ENCODE measurements at regions not wholly inside any gene's neighbourhood (a gene's known extent, or its start where the extent isn't known, plus 50 kb on each side); places are given as distances from the start of the nearest gene placed in this dataset.
"Not testable (repeated sequence)": the region's sequence is repeated elsewhere in the genome, so short reads cannot be mapped to it uniquely, and the experiment has no call there.

GRCh38 chr5:57878301-57878722 lies 395.7 kb upstream of the ACTBL2 start:
- no peaks in the 10 kb centered on the region for H4K20me1 ChIP-seq (ENCODE audit: control insufficient read depth, insufficient read depth, low read length, poor library complexity, severe bottlenecking)
- no peak overlapping the region for H3K27ac ChIP-seq (ENCODE audit: low read length in 2 of 2)
- ChIA-PET POLR2A (no interaction called here), CTCF (no interaction called here)
- H3K79me2 ChIP-seq (ENCODE audit: control insufficient read depth, insufficient read depth, low read length): no peaks in the 10 kb centered on the region
- ATAC-seq (ENCODE audit: low read depth): no peak
- Mint-ChIP-seq H3K9me3 (ENCODE audit: insufficient read depth) (no peaks in the 10 kb centered on the region), H3K27me3 (peaks cover 3% of the 10 kb centered on the region), H3K27ac (no peak overlapping the region), H3K4me3 (no peak overlapping the region), H3K4me1 (no peaks in the 10 kb centered on the region)
- no peak overlapping the region for H3K9ac ChIP-seq (ENCODE audit: low read length)
- H3K36me3 ChIP-seq (replicated peaks in 1 of 2; ENCODE audit: control extremely low read depth in 1 of 2, control insufficient read depth in 1 of 2, extremely low read depth in 1 of 2, insufficient read depth in 2 of 2, low read length in 1 of 2): no peaks in the 10 kb centered on the region
- intact Hi-C loops (cut with micrococcal nuclease): no loop called here
- TF ChIP-seq EZH2 (IDR thresholded peaks at IDR 0.05; ENCODE audit: borderline replicate concordance, insufficient read depth, low read depth, low read length, poor library complexity, severe bottlenecking) (no peak), CTCF (IDR thresholded peaks at IDR 0.05) (no peak)
- H3K4me2 ChIP-seq (replicated peaks; ENCODE audit: low read depth, low read length, poor library complexity, severe bottlenecking): no peak overlapping the region
- WGBS (ENCODE audit: insufficient coverage): no CpG with 5 or more reads among the region's 4 CpGs
- no peak overlapping the region for H2AFZ ChIP-seq (ENCODE audit: insufficient read depth, low read depth, low read length, poor library complexity, severe bottlenecking)
- DNase-seq: no peak
- no peaks in the 10 kb centered on the region for H3K27me3 ChIP-seq (replicated peaks in 1 of 4; ENCODE audit: control extremely low read depth in 1 of 4, control insufficient read depth in 3 of 4, insufficient read depth in 4 of 4, low read length in 3 of 4)
- H3K4me3 ChIP-seq (ENCODE audit: control extremely low read depth in 1 of 5, extremely low read depth in 1 of 5, insufficient read depth in 1 of 5, low read depth in 2 of 5, low read length in 4 of 5): no peak overlapping the region
- H3K4me1 ChIP-seq (ENCODE audit: control insufficient read depth in 2 of 2, insufficient read depth in 2 of 2, low read length in 2 of 2): no peaks in the 10 kb centered on the region
- no peaks in the 10 kb centered on the region for H3K9me3 ChIP-seq (ENCODE audit: control extremely low read depth in 1 of 3, control insufficient read depth in 2 of 3, insufficient read depth in 1 of 3, low read length in 2 of 3)

- CTCF ChIA-PET: no interaction called here
- Histone ChIP-seq H3K36me3 (replicated peaks in 1 of 2; ENCODE audit: control extremely low read depth in 1 of 2, control insufficient read depth in 1 of 2, extremely low read depth in 1 of 2, insufficient read depth in 2 of 2, low read length in 1 of 2) (no peaks in the 10 kb centered on the region), H3K4me1 (ENCODE audit: control insufficient read depth in 2 of 2, insufficient read depth in 2 of 2, low read length in 2 of 2) (no peaks in the 10 kb centered on the region), H3K4me2 (replicated peaks; ENCODE audit: low read depth, low read length, poor library complexity, severe bottlenecking) (no peak overlapping the region), H3K9ac (ENCODE audit: low read length) (no peak overlapping the region), H3K27ac (ENCODE audit: low read length in 2 of 2) (no peak overlapping the region), H3K9me3 (ENCODE audit: control extremely low read depth in 1 of 3, control insufficient read depth in 2 of 3, insufficient read depth in 1 of 3, low read length in 2 of 3) (no peaks in the 10 kb centered on the region), H3K4me3 (ENCODE audit: control extremely low read depth in 1 of 5, extremely low read depth in 1 of 5, insufficient read depth in 1 of 5, low read depth in 2 of 5, low read length in 4 of 5) (no peak overlapping the region), H3K27me3 (replicated peaks in 1 of 4; ENCODE audit: control extremely low read depth in 1 of 4, control insufficient read depth in 3 of 4, insufficient read depth in 4 of 4, low read length in 3 of 4) (no peaks in the 10 kb centered on the region), H2AFZ (ENCODE audit: insufficient read depth, low read depth, low read length, poor library complexity, severe bottlenecking) (no peak overlapping the region), H4K20me1 (ENCODE audit: control insufficient read depth, insufficient read depth, low read length, poor library complexity, severe bottlenecking) (no peaks in the 10 kb centered on the region), H3K79me2 (ENCODE audit: control insufficient read depth, insufficient read depth, low read length) (no peaks in the 10 kb centered on the region)
- ATAC-seq (ENCODE audit: low read depth) (no peak), DNase-seq (no peak)
- Mint-ChIP-seq H3K4me3 (no peak overlapping the region), H3K9me3 (ENCODE audit: insufficient read depth) (no peaks in the 10 kb centered on the region), H3K27me3 (no peaks in the 10 kb centered on the region), H3K27ac (no peak overlapping the region), H3K4me1 (no peaks in the 10 kb centered on the region)
- POLR2A ChIA-PET: no interaction called here
- 50% methylated on average over 1 of the region's 1 CpG for WGBS (ENCODE audit: insufficient coverage)
- intact Hi-C loops (cut with micrococcal nuclease): no loop called here
- TF ChIP-seq CTCF (IDR thresholded peaks at IDR 0.05): no peak
- TF ChIP-seq EZH2 (IDR thresholded peaks at IDR 0.05; ENCODE audit: borderline replicate concordance, insufficient read depth, low read depth, low read length, poor library complexity, severe bottlenecking): no peak
Observed at GRCh38 chr5:57871496-57871895, 388.9 kb upstream of the ACTBL2 start.

GRCh38 chr5:57870267-57870666 lies 387.7 kb upstream of the ACTBL2 start:
- H3K36me3 ChIP-seq (replicated peaks in 1 of 2; ENCODE audit: control extremely low read depth in 1 of 2, control insufficient read depth in 1 of 2, extremely low read depth in 1 of 2, insufficient read depth in 2 of 2, low read length in 1 of 2); DNase-seq; H3K27me3 Mint-ChIP-seq; H3K4me2 ChIP-seq (replicated peaks; ENCODE audit: low read depth, low read length, poor library complexity, severe bottlenecking); H3K27ac ChIP-seq (ENCODE audit: low read length in 2 of 2); CTCF ChIA-PET; H3K9me3 ChIP-seq (ENCODE audit: control extremely low read depth in 1 of 3, control insufficient read depth in 2 of 3, insufficient read depth in 1 of 3, low read length in 2 of 3); H3K79me2 ChIP-seq (ENCODE audit: control insufficient read depth, insufficient read depth, low read length); H3K4me3 Mint-ChIP-seq; H3K9ac ChIP-seq (ENCODE audit: low read length); intact Hi-C loops (cut with micrococcal nuclease); POLR2A ChIA-PET; H3K4me1 Mint-ChIP-seq; ATAC-seq (ENCODE audit: low read depth); H4K20me1 ChIP-seq (ENCODE audit: control insufficient read depth, insufficient read depth, low read length, poor library complexity, severe bottlenecking); H3K27ac Mint-ChIP-seq; H3K9me3 Mint-ChIP-seq (ENCODE audit: insufficient read depth); H3K27me3 ChIP-seq (replicated peaks in 1 of 4; ENCODE audit: control extremely low read depth in 1 of 4, control insufficient read depth in 3 of 4, insufficient read depth in 4 of 4, low read length in 3 of 4); H3K4me1 ChIP-seq (ENCODE audit: control insufficient read depth in 2 of 2, insufficient read depth in 2 of 2, low read length in 2 of 2); H2AFZ ChIP-seq (ENCODE audit: insufficient read depth, low read depth, low read length, poor library complexity, severe bottlenecking); H3K4me3 ChIP-seq (ENCODE audit: control extremely low read depth in 1 of 5, extremely low read depth in 1 of 5, insufficient read depth in 1 of 5, low read depth in 2 of 5, low read length in 4 of 5): not testable (repeated sequence)
- 100% methylated on average over 1 of the region's 14 CpGs for WGBS (ENCODE audit: insufficient coverage)
